Activated naive CD8-positive, alpha-beta T cell treated with anti-CD3 and anti-CD28 coated beads, Interleukin-2, amount 50 U/mL, for 24 hours (primary cell): ENCODE measurements at regions not wholly inside any gene's neighbourhood (a gene's known extent, or its start where the extent isn't known, plus 50 kb on each side); places are given as distances from the start of the nearest gene placed in this dataset.
"Not testable (repeated sequence)": the region's sequence is repeated elsewhere in the genome, so short reads cannot be mapped to it uniquely, and the experiment has no call there.

ENCODE experiments used
- ATAC-seq: fragments of 150-1000 bp; cut with Tn5 transposase; one replicate; pipeline ENCODE4 v1.10.0; 2021
- DNase-seq: peaks from one replicate; pipeline ENCODE4 v3.0.0; 2021
- H3K27ac Mint-ChIP-seq: one replicate; pipeline ENCODE4 v1.8.0; 2021; ENCODE audit warnings: mild to moderate bottlenecking, mixed read lengths
- H3K27me3 Mint-ChIP-seq: one replicate; pipeline ENCODE4 v1.8.0; 2021; ENCODE audit warnings: mixed read lengths
- H3K36me3 Mint-ChIP-seq: one replicate; pipeline ENCODE4 v1.8.0; 2021; ENCODE audit warnings: low read depth, mixed read lengths
- H3K4me1 Mint-ChIP-seq: one replicate; pipeline ENCODE4 v1.8.0; 2021; ENCODE audit warnings: mixed read lengths
- H3K4me3 Mint-ChIP-seq: one replicate; pipeline ENCODE4 v1.8.0; 2021; ENCODE audit warnings: mild to moderate bottlenecking, moderate library complexity, mixed read lengths
- H3K9me3 Mint-ChIP-seq: one replicate; pipeline ENCODE4 v1.8.0; 2021; ENCODE audit warnings: mixed read lengths

DNA sequence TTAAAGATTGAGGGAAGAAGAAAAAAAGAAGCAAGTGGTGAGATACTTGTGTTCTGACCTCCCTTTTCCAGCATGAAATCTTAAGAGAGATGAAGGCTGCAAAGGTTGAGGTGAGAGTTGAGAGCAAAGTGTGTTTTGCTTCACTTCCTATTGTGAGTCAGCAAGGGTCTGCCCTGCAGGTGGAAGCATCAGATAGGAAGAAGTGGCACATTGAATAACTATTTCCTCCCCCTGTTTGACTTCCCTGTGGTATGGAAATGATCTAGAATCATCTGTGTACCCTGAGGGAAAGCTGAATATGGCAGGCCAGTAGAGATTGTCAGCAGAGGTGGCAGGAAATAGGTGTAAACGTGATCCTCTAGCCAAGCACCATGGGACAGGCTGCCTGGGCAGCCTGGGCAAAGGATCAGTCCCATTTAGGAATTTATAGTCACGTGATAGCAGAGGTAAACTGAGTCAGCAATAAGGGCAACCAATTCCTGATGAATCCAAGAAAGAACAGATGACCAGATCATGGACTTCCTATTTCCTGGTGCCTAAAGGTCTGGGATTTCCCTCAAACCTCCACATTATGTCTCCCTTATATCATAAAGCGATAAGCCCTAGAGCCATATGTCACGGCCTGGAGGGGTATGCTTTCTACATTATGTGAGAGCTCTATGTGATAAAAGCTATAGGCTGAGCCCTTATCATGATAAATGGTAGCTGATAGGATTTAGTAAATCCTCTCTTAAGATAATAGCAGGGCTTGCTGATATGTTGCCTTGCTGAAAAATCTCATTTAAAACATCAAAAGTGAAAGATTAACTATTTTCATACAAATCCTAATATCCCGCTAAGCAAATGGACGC is 287.0 kb downstream of the MDFIC start:
- H3K4me1 Mint-ChIP-seq = peaks cover 4% of the 10 kb centered on the region
- peaks cover 4% of the 10 kb centered on the region for H3K36me3 Mint-ChIP-seq
- H3K27me3 Mint-ChIP-seq = no peaks in the 10 kb centered on the region
- H3K9me3 Mint-ChIP-seq = peaks cover 13% of the 10 kb centered on the region
- no peak overlapping the region for H3K27ac Mint-ChIP-seq
- no peak overlapping the region for H3K4me3 Mint-ChIP-seq
- ATAC-seq (no peak), DNase-seq (no peak)

DNA sequence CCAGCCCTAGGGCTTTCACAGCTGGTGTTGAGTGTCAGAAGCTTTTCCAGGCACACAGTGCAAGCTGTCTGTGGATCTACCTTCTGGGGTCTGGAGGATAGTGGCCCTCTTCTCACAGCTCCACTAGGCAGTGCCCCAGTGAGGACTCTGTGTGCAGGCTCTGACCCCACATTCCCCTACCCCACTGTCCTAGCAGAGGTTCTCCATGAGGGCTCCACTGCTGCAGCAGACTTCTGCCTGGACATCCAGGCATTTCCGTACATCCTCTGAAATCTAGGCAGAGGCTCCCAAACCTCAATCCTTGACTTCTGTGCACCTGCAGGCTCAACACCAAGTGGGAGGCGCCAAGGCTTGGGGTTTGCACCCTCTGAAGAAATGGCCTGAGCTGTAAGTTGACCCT is 284.5 kb downstream of the MDFIC start:
- ATAC-seq, H3K36me3 Mint-ChIP-seq: not testable (repeated sequence)

DNA sequence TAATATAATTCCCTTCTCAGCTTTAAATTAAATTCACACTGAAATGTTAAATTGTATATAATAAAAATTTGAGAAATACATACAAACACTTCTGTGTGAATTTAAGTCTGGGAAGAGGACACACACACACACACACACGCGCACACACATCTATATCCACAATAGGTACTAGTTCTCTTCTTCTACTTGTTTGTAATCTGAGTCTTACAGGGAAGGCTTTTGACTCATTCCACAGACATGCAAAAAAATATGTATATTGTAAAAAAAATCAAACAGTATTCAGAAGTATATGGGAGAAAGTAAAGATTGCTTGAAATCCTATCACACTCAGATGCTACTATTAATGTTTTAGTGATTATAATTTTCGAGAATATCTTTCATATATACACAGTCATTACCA is 276.2 kb downstream of the MDFIC start:
- Mint-ChIP-seq H3K36me3 (no peaks in the 10 kb centered on the region), H3K27ac (no peak overlapping the region)

More for the DNA sequence above, 284.5 kb downstream of the MDFIC start:
- H3K9me3 Mint-ChIP-seq = peaks cover 13% of the 10 kb centered on the region
- H3K27ac Mint-ChIP-seq, H3K4me1 Mint-ChIP-seq, DNase-seq, H3K27me3 Mint-ChIP-seq, H3K4me3 Mint-ChIP-seq: not testable (repeated sequence)

DNA sequence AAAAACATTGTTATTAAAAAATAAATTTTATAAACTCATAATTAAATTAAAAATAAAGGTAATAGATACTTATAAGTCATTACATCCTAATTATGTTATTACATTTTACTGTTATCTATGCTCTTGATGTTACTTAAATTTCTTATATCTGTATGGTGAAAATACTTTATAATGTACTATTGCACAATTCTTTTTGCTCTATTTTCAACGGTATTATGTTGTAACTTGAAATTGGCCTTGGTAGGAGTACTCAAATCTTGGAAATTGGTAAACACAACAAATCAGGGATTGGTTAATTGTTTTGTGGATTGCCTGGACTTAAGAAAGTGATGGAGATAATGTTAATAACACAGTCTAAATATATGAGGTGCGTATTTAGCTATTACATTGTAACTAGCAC is 273.3 kb downstream of the MDFIC start:
- H3K9me3 Mint-ChIP-seq = no peaks in the 10 kb centered on the region
- ATAC-seq (no peak), DNase-seq (no peak)
- no peaks in the 10 kb centered on the region for H3K36me3 Mint-ChIP-seq
- no peak overlapping the region for H3K27ac Mint-ChIP-seq
- H3K4me3 Mint-ChIP-seq = no peak overlapping the region
- H3K4me1 Mint-ChIP-seq = no peaks in the 10 kb centered on the region
- no peaks in the 10 kb centered on the region for H3K27me3 Mint-ChIP-seq

More for the DNA sequence above, 276.2 kb downstream of the MDFIC start:
- Mint-ChIP-seq H3K9me3 (no peaks in the 10 kb centered on the region), H3K4me1 (no peaks in the 10 kb centered on the region), H3K4me3 (no peak overlapping the region), H3K27me3 (no peaks in the 10 kb centered on the region)
- ATAC-seq (no peak), DNase-seq (no peak)

DNA sequence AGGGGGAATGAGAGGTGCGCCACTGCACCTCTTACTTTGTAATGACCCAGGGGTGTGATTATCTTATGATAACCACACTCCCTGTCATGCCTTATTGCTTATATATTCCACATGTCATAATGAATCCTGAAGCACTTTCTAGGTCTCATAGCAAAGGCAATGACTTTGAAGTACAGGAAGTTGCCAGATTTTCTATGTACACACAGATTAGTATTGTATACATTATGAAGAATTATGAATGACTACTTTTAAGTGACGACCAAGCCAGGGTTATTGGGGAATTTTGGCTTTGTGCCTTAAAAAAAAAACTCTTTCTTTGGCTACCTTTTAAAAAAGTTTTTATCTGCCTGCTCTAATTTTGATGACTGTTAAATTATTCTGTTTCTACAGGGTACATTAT is 269.6 kb downstream of the MDFIC start:
- Mint-ChIP-seq H3K4me1 (no peaks in the 10 kb centered on the region), H3K4me3 (no peak overlapping the region), H3K27ac (no peak overlapping the region), H3K9me3 (no peaks in the 10 kb centered on the region), H3K36me3 (peaks cover 2% of the 10 kb centered on the region), H3K27me3 (no peaks in the 10 kb centered on the region)
- no peak for ATAC-seq
- no peak for DNase-seq

DNA sequence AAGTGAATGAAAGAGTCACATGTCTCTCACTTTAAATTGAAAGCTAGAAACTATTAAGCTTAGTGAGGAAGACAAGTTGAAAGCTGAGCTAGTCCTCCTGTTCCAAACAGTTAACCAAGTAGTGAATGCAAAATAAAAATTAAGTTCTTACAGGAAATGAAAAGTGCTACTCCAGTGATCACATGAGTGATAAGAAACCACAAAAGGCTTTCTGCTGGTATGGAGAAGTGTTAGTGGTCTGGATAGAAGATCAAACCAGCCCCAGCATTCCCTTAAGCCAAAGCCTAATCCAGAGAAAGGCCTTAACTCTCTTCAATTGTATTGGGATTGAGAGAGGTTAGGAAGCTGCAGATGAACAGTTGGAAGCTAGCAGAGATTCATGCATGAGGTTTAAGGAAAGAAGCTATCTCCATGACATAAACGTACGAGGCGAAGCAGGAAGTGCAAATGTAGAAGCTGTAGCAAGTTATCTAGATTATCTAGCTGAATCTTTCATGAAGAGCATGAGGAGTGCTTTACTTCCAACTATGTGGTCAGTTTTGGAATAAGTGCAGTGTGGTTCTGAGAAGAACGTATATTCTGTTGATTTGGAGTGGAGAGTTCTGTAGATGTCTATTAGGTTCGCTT is 261.6 kb downstream of the MDFIC start:
- no peak for DNase-seq
- ATAC-seq = no peak
- peaks cover 2% of the 10 kb centered on the region for H3K36me3 Mint-ChIP-seq
- peaks cover 20% of the 10 kb centered on the region for H3K4me1 Mint-ChIP-seq
- H3K4me3 Mint-ChIP-seq = no peak overlapping the region
- no peaks in the 10 kb centered on the region for H3K9me3 Mint-ChIP-seq
- no peaks in the 10 kb centered on the region for H3K27me3 Mint-ChIP-seq
- no peak overlapping the region for H3K27ac Mint-ChIP-seq

DNA sequence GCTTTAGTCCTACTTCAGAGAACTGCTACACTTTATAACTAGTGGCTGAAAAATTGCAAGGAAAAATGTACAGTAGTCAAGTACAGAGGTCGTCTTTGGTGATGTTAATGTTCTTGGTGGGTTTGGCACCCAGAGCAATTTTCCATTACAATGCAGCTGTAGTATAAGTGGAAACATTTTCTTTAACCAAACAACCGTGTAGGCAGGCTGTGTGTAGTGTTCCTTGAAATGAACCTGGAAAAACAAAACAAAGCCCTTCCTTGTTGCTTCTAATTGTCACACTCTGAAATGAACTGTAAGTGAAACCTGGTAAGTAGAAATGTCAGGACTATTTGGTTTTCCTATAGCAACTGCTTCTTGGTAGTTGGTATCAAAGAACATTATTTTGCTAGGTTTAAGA is 256.9 kb downstream of the MDFIC start:
- no peak overlapping the region for H3K27ac Mint-ChIP-seq
- peaks cover 15% of the 10 kb centered on the region for H3K4me1 Mint-ChIP-seq
- no peaks in the 10 kb centered on the region for H3K27me3 Mint-ChIP-seq
- no peak for DNase-seq
- H3K4me3 Mint-ChIP-seq = no peak overlapping the region
- no peaks in the 10 kb centered on the region for H3K9me3 Mint-ChIP-seq
- H3K36me3 Mint-ChIP-seq = no peaks in the 10 kb centered on the region
- ATAC-seq = no peak

DNA sequence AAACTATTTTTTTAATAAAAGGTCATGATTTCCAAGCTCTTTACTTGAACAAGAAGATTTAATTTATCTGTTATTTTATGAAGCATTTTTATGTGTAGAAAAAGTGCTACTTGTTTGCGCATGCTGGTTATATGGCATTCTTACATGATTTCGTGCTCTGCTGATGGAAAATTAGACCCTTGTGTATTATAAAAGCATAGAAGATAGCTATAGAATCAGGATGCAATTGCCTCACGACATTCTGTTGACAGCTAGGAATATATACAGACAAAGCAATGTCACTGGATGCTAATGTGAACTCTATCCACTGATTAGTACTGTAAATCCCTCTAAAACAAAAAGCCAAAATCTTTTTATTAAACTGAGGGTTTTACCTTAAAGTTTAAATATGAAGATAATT is 255.9 kb downstream of the MDFIC start:
- DNase-seq = no peak
- Mint-ChIP-seq H3K27ac (no peak overlapping the region), H3K9me3 (no peaks in the 10 kb centered on the region), H3K4me3 (no peak overlapping the region), H3K4me1 (peaks cover 6% of the 10 kb centered on the region), H3K36me3 (no peaks in the 10 kb centered on the region), H3K27me3 (no peaks in the 10 kb centered on the region)
- no peak for ATAC-seq

DNA sequence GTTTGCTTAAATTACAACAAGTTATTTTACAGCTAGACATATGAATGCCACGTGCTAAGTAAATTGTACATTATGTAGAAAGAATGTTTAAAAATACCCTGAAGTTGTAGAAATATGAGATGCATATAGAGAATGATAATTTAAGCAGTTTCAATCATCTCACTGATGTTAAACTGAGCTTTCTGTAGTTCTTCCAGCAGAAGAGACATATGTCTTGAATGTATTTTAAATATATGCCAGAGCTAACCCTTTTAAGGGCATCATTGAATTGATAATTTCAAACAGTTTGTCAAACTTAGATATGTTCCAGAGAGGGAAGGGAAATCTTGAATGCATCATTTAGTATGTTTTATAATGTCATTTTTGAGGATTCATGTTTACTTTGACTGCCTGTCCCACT is 255.2 kb downstream of the MDFIC start:
- no peak overlapping the region for H3K4me3 Mint-ChIP-seq
- H3K9me3 Mint-ChIP-seq = peaks cover 4% of the 10 kb centered on the region
- no peak overlapping the region for H3K27ac Mint-ChIP-seq
- H3K36me3 Mint-ChIP-seq = no peaks in the 10 kb centered on the region
- ATAC-seq = no peak
- DNase-seq = no peak
- peaks cover 3% of the 10 kb centered on the region for H3K4me1 Mint-ChIP-seq
- H3K27me3 Mint-ChIP-seq = peaks cover 2% of the 10 kb centered on the region

DNA sequence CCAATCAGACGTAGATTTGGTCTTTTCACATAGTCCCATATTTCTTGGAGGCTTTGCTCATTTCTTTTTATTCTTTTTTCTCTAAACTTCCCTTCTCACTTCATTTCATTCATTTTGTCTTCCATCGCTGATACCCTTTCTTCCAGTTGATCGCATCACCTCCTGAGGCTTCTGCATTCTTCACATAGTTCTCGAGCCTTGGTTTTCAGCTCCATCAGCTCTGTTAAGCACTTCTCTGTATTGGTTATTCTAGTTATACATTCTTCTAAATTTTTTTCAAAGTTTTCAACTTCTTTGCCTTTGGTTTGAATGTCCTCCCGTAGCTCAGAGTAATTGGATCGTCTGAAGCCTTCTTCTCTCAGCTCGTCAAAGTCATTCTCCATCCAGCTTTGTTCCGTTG is 250.5 kb downstream of the MDFIC start:
- not testable (repeated sequence) for H3K27me3 Mint-ChIP-seq, H3K4me3 Mint-ChIP-seq, DNase-seq, H3K27ac Mint-ChIP-seq, ATAC-seq, H3K36me3 Mint-ChIP-seq, H3K9me3 Mint-ChIP-seq, H3K4me1 Mint-ChIP-seq

DNA sequence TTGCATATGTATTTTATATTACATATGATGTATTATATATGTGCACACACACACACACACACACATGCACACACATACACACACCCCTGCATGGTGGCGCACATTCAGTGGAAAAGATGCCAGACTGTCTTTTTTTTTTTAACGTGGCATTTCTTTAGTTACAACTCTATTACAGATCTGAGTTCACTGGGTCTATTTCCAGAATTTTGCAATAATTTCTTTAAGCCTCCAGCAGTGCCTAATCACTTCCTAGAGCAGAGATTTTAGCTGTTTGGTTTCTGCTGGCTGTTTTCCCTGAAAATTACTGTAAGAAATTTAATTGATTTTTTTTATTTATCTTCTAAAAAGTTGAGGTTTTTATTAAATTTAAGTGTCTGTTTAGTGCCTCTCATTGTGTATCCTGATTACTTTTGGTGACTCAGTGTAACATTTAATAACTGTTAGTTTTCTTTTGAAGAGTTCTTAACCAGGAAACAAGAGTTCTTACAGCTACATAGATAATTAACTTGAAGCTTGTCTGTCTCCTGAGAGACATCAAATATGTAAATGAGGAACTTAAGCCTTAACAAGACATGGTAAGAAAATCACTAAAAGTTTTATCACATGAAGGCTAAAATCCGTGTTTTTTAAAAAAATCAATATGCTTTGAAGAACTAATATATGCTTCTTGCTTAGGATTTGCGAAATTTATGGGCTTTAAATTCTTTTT is 232.0 kb downstream of the MDFIC start:
- ATAC-seq = no peak
- Mint-ChIP-seq H3K9me3 (no peaks in the 10 kb centered on the region), H3K4me3 (no peak overlapping the region), H3K4me1 (no peaks in the 10 kb centered on the region), H3K36me3 (no peaks in the 10 kb centered on the region), H3K27ac (no peak overlapping the region), H3K27me3 (no peaks in the 10 kb centered on the region)
- no peak for DNase-seq

DNA sequence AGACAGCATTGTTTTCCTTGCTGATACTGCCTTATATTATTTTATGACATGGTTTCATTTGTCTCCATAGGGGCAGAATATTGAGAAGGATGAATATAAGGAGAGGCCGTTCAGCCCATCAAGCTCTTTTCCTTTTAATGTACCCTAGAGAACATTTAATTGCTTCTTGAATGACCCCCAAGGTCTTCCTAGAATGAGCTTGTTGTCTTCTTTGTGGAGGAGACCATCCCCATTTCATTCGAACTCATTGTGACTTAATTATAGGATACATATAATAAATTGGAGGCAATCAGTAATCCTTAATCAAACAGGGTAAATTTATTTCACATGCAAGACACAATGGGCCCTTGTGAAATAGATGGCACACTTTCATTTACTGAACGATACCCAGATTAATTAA is 231.3 kb downstream of the MDFIC start:
- H3K36me3 Mint-ChIP-seq = no peaks in the 10 kb centered on the region
- DNase-seq = no peak
- H3K4me3 Mint-ChIP-seq = no peak overlapping the region
- H3K27me3 Mint-ChIP-seq = no peaks in the 10 kb centered on the region
- no peaks in the 10 kb centered on the region for H3K9me3 Mint-ChIP-seq
- H3K4me1 Mint-ChIP-seq = no peaks in the 10 kb centered on the region
- H3K27ac Mint-ChIP-seq = no peak overlapping the region
- no peak for ATAC-seq

DNA sequence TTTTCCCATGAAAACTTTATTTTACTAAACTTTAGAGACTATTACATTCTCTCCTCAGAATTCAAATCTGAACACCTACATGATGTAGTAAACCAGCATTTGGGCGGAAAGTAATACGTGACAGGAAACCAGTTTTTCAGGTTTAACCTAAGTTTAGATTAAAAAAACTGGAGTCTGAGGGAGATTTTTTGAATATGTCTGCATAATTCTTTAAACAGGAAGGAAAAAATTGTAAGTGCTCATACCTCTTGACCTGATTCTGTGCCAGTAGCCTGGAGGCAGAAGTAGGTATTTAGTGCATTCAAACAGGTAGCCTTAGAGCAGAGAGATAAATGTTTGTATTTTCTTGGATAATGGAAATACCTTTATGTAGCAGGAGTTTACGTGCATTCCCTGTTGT is 224.3 kb downstream of the MDFIC start:
- no peaks in the 10 kb centered on the region for H3K27me3 Mint-ChIP-seq
- H3K36me3 Mint-ChIP-seq = no peaks in the 10 kb centered on the region
- peaks cover 3% of the 10 kb centered on the region for H3K4me1 Mint-ChIP-seq
- H3K4me3 Mint-ChIP-seq = no peak overlapping the region
- DNase-seq = no peak
- no peak for ATAC-seq
- no peaks in the 10 kb centered on the region for H3K9me3 Mint-ChIP-seq
- no peak overlapping the region for H3K27ac Mint-ChIP-seq

DNA sequence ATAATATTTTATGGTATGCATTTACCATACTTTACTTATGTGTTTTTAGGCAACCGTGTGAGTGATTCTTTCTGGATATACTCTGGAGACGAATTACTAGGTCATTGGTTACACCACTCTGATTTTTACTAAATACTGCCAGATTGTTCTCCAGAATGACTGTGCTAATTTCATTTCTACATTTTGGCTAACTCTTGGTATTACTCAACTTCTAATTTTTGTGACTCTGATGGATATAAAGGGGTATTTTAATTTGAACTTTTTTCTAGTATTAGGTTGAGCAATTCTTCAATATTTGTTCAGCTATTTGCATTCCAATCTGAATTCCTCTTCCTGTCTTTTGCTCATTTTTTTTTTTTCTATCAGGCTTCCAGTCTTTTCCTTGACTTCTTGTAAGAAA is 223.6 kb downstream of the MDFIC start:
- ATAC-seq (no peak), DNase-seq (no peak)
- Mint-ChIP-seq H3K27me3 (no peaks in the 10 kb centered on the region), H3K4me3 (no peak overlapping the region), H3K36me3 (no peaks in the 10 kb centered on the region), H3K4me1 (peaks cover 3% of the 10 kb centered on the region), H3K27ac (no peak overlapping the region), H3K9me3 (no peaks in the 10 kb centered on the region)

DNA sequence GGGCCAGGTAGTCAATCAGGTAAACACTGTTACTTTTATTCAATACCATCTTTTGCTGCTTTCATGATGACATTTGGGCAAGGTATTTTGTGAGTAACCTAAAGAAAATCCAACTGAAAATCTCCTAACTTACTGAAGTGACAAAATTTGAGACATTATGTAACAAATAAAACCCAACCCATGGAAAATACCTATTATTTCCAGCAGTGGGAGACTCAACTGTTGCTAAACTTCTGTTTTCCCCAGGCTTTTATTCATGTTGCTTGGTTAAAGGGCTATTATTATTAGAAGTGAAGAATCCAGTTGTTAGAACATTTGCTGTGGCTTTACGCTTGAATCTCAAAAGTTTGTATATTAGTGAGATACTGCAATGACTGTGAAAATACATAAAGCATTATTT is 215.9 kb downstream of the MDFIC start:
- Mint-ChIP-seq H3K4me1 (peaks cover 5% of the 10 kb centered on the region), H3K27ac (no peak overlapping the region), H3K36me3 (no peaks in the 10 kb centered on the region), H3K4me3 (no peak overlapping the region), H3K9me3 (peaks cover 5% of the 10 kb centered on the region), H3K27me3 (no peaks in the 10 kb centered on the region)
- ATAC-seq = no peak
- no peak for DNase-seq
